ENCODE measurements at regions not wholly inside any gene's neighbourhood (a gene's known extent, or its start where the extent isn't known, plus 50 kb on each side); places are given as distances from the start of the nearest gene placed in this dataset.

GRCh38 chr10:60703266-60704041, 74.8 kb upstream of the CDK1 start:
- TF ChIP-seq CTCF (IDR thresholded peaks at IDR 0.05) (no peak), POLR2A (IDR thresholded peaks at IDR 0.05) (no peak)

All from lower leg skin (tissue), 3 donors.